ENCODE measurements at regions not wholly inside any gene's neighbourhood (a gene's known extent, or its start where the extent isn't known, plus 50 kb on each side); places are given as distances from the start of the nearest gene placed in this dataset.

DNA sequence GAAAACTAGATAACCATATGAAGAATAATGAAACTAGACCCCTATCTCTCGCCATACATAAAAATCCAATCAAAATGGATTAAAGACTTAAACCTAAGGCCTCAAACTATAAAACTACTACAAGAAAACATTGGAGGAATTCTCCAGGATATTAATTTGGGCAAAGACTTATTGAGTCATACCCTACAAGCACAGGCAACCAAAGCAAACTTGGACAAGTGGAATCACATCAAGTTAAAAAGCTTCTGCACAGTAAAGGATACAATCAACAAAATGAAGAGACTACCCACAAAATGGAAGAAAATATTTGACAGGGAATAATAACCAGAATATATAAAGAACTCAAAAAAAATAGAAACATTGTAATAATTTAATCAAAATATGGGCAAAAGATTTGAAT is 505.4 kb downstream of the KCNT2 start:
- no peak for TF ChIP-seq EZH2 (IDR thresholded peaks at IDR 0.05; ENCODE audit: borderline replicate concordance, control insufficient read depth, low read depth, low read length)
- TF ChIP-seq, protein P1, sequence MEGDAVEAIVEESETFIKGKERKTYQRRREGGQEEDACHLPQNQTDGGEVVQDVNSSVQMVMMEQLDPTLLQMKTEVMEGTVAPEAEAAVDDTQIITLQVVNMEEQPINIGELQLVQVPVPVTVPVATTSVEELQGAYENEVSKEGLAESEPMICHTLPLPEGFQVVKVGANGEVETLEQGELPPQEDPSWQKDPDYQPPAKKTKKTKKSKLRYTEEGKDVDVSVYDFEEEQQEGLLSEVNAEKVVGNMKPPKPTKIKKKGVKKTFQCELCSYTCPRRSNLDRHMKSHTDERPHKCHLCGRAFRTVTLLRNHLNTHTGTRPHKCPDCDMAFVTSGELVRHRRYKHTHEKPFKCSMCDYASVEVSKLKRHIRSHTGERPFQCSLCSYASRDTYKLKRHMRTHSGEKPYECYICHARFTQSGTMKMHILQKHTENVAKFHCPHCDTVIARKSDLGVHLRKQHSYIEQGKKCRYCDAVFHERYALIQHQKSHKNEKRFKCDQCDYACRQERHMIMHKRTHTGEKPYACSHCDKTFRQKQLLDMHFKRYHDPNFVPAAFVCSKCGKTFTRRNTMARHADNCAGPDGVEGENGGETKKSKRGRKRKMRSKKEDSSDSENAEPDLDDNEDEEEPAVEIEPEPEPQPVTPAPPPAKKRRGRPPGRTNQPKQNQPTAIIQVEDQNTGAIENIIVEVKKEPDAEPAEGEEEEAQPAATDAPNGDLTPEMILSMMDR (IDR thresholded peaks at IDR 0.05 in 2 of 3, conservative IDR thresholded peaks at IDR 0.05 in 1 of 3; ENCODE audit: control insufficient read depth in 2 of 3, extremely low read depth in 1 of 3, insufficient read depth in 1 of 3, low read depth in 3 of 3, low read length in 3 of 3) = no peak
- TF ChIP-seq, protein P2, sequence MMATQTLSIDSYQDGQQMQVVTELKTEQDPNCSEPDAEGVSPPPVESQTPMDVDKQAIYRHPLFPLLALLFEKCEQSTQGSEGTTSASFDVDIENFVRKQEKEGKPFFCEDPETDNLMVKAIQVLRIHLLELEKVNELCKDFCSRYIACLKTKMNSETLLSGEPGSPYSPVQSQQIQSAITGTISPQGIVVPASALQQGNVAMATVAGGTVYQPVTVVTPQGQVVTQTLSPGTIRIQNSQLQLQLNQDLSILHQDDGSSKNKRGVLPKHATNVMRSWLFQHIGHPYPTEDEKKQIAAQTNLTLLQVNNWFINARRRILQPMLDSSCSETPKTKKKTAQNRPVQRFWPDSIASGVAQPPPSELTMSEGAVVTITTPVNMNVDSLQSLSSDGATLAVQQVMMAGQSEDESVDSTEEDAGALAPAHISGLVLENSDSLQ (IDR thresholded peaks at IDR 0.05) = no peak
